GM23248 (cell line): ENCODE measurements at regions not wholly inside any gene's neighbourhood (a gene's known extent, or its start where the extent isn't known, plus 50 kb on each side); places are given as distances from the start of the nearest gene placed in this dataset.

Source experiments
- DNase-seq: peaks from one replicate; pipeline ENCODE4 v3.0.0-alpha.2; 2015
- H2AFZ ChIP-seq: fragments of 200-600 bp; sonication (generic); 2 replicates; pipeline ENCODE4 v1.6.1; 2016; ENCODE audit warnings: antibody characterized with exemption
- H3F3A ChIP-seq: fragments of 200-600 bp; sonication (generic); 2 replicates; pipeline ENCODE4 v1.6.1; 2016; ENCODE audit warnings: mild to moderate bottlenecking, antibody characterized with exemption, mixed run types; ENCODE audit not compliant: insufficient read depth
- H3K27ac ChIP-seq: fragments of 200-600 bp; sonication (generic); 2 replicates; pipeline ENCODE4 v1.5.1; 2016; ENCODE audit warnings: mild to moderate bottlenecking
- H3K27me3 ChIP-seq: fragments of 200-600 bp; sonication (generic); replicated peaks from 2 replicates; pipeline ENCODE4 v1.6.1; 2016; ENCODE audit warnings: mild to moderate bottlenecking; ENCODE audit not compliant: insufficient read depth
- H3K36me3 ChIP-seq: fragments of 200-600 bp; sonication (generic); 2 replicates; pipeline ENCODE4 v1.6.1; 2016; ENCODE audit warnings: low read depth, mild to moderate bottlenecking
- H3K4me1 ChIP-seq: fragments of 200-600 bp; sonication (generic); 2 replicates; pipeline ENCODE4 v1.6.1; 2016; ENCODE audit warnings: mild to moderate bottlenecking; ENCODE audit not compliant: insufficient read depth
- H3K4me2 ChIP-seq: fragments of 200-600 bp; sonication (generic); one replicate; pipeline ENCODE4 v1.6.1; 2016; ENCODE audit warnings: mild to moderate bottlenecking; ENCODE audit not compliant: unreplicated experiment
- H3K4me3 ChIP-seq: fragments of 200-600 bp; sonication (generic); 2 replicates; pipeline ENCODE4 v1.5.1; 2016; ENCODE audit warnings: mild to moderate bottlenecking
- H3K79me2 ChIP-seq: fragments of 200-600 bp; sonication (generic); 2 replicates; pipeline ENCODE4 v1.6.1; 2016; ENCODE audit warnings: mild to moderate bottlenecking; ENCODE audit not compliant: insufficient read depth
- H3K9ac ChIP-seq: fragments of 200-600 bp; sonication (generic); 2 replicates; pipeline ENCODE4 v1.6.1; 2016; ENCODE audit warnings: mild to moderate bottlenecking
- H3K9me2 ChIP-seq: fragments of 200-600 bp; sonication (generic); 2 replicates; pipeline ENCODE4 v1.6.1; 2016; ENCODE audit warnings: mixed run types, mild to moderate bottlenecking, moderate library complexity; ENCODE audit not compliant: insufficient read depth
- H3K9me3 ChIP-seq: fragments of 200-600 bp; sonication (generic); one replicate; pipeline ENCODE4 v1.6.1; 2017; ENCODE audit warnings: low read depth
- H4K20me1 ChIP-seq: fragments of 200-600 bp; sonication (generic); 2 replicates; pipeline ENCODE4 v1.6.0; 2016; ENCODE audit not compliant: insufficient read depth
- EZH2 ChIP-seq: fragments of 200-600 bp; sonication (generic); IDR thresholded peaks from 2 replicates; pipeline ENCODE4 v1.6.1; 2018; ENCODE audit warnings: antibody characterized with exemption, mild to moderate bottlenecking; ENCODE audit not compliant: insufficient read depth, poor library complexity, severe bottlenecking
- EZH2phosphoT487 ChIP-seq: fragments of 200-600 bp; sonication (generic); IDR thresholded peaks from 2 replicates; pipeline ENCODE4 v1.6.1; 2018; ENCODE audit warnings: antibody characterized with exemption, moderate library complexity, mild to moderate bottlenecking, low read depth; ENCODE audit not compliant: insufficient read depth
- WGBS, 2 experiments: methylation state at CpG; one replicate each; pipeline ENCODE4 v1.1.6; 2015 to 2017; ENCODE audit warnings: low lambda C conversion rate in 2 of 2, low coverage in 1 of 2; ENCODE audit errors: missing lambda C conversion rate in 2 of 2; 5-methylcytosine and 5-hydroxymethylcytosine counted together
- in situ Hi-C: fragments of 300-500 bp; cut with MboI; formaldehyde crosslinking; loops from 2 replicates; pipeline ENCODE4 v1.15.0; 2020

DNA sequence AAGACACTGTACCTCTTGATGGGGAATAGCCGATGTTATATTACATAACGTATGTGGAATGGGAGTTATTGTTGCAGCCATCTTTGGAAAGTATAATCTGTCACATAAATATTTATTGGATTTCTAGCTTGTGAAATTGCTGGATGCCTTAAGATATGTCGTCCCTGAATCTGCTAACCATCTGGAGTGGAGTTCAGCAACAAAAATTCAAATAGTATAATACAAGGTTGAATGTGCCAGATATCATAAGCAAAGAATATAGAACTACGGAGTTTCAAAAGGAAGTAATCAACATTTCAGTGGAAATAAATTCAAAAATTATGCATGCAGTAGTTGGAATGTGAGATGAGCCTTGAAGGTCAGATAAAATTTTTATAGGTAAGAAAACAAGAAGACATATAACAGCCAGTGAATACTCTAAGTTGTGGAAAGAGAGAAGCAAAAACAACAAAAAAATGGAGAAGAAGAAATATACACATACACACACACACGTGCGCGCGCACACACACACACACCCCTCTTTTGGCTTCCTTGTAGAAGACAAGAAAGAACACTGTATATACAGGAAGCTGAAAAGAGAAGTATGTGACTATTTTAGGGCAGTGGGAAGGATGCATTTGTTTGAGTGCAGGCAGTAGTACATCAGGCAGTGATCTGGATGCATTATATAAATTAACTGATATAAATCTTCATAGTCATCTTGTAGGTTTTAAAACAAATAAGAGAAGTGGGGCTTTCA lies 516.7 kb downstream of the KCNT2 start:
- TF ChIP-seq EZH2phosphoT487: no peak
- TF ChIP-seq EZH2: no peak
- in situ Hi-C loops: no loop called here
- Histone ChIP-seq H3K4me2 (no peak overlapping the region), H3K27me3 (no peaks in the 10 kb centered on the region), H3F3A (no peaks in the 10 kb centered on the region), H3K9ac (no peak overlapping the region), H3K4me3 (no peak overlapping the region), H4K20me1 (no peaks in the 10 kb centered on the region), H3K9me2 (no peaks in the 10 kb centered on the region), H2AFZ (no peak overlapping the region), H3K79me2 (no peaks in the 10 kb centered on the region), H3K9me3 (no peaks in the 10 kb centered on the region), H3K36me3 (no peaks in the 10 kb centered on the region), H3K27ac (no peak overlapping the region), H3K4me1 (no peaks in the 10 kb centered on the region)
- no peak for DNase-seq
- WGBS, 2 experiments: 62 to 64% methylated on average over 8 of the region's 8 CpGs

- Histone ChIP-seq H3K4me3 (no peak overlapping the region), H3K9ac (no peak overlapping the region), H3K27me3 (no peaks in the 10 kb centered on the region), H3K4me1 (no peaks in the 10 kb centered on the region), H3K36me3 (no peaks in the 10 kb centered on the region), H3F3A (no peaks in the 10 kb centered on the region), H3K9me2 (no peaks in the 10 kb centered on the region), H3K79me2 (no peaks in the 10 kb centered on the region), H3K9me3 (no peaks in the 10 kb centered on the region), H3K4me2 (no peak overlapping the region), H4K20me1 (no peaks in the 10 kb centered on the region), H2AFZ (no peak overlapping the region), H3K27ac (no peak overlapping the region)
- no peak for TF ChIP-seq EZH2
- TF ChIP-seq EZH2phosphoT487: no peak
- in situ Hi-C loops: no loop called here
- 47 to 54% methylated on average over 3 of the region's 3 CpGs for WGBS, 2 experiments
- no peak for DNase-seq
Measured at GRCh38 chr1:196090226-196090625, 518.0 kb downstream of the KCNT2 start.

DNA sequence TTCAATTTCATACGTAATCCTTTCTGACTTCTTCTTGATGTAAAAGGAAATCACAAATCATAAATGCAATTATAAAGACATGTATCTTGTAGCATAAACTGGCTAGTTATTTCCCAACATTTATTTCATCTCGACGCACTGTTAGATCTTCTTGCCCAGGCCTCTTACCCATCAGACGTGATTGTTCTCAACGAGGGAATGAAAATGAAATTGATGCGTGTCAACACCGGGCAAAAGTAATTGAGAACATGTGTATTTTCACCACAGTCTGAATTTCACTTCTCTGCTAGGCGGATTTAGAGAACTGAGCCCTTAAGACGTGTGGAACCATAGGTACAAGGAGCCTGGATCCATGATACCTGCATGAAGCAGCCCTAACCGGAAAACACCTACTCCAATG lies 519.7 kb downstream of the KCNT2 start:
- DNase-seq: no peak
- no peak overlapping the region for H3K9ac ChIP-seq
- no peaks in the 10 kb centered on the region for H3K9me3 ChIP-seq
- 25% methylated on average over 10 of the region's 10 CpGs for WGBS, 2 experiments
- H3K27ac ChIP-seq: no peak overlapping the region
- no peaks in the 10 kb centered on the region for H3F3A ChIP-seq
- no peaks in the 10 kb centered on the region for H3K36me3 ChIP-seq
- no peaks in the 10 kb centered on the region for H4K20me1 ChIP-seq
- TF ChIP-seq EZH2phosphoT487: no peak
- no peak for TF ChIP-seq EZH2
- no peaks in the 10 kb centered on the region for H3K79me2 ChIP-seq
- H3K4me1 ChIP-seq: no peaks in the 10 kb centered on the region
- no peak overlapping the region for H3K4me3 ChIP-seq
- in situ Hi-C loops: no loop called here
- no peaks in the 10 kb centered on the region for H3K9me2 ChIP-seq
- peak overlapping the region; percentile 52 for H2AFZ ChIP-seq
- no peaks in the 10 kb centered on the region for H3K27me3 ChIP-seq
- H3K4me2 ChIP-seq: peak overlapping the region; percentile 18

- 0 out of 2 replicates have a peak, but pooled peaks cover 4% of the 10 kb centered on the region for H3K4me1 ChIP-seq
- no peak for TF ChIP-seq EZH2phosphoT487
- no peak for TF ChIP-seq EZH2
- H3K9me3 ChIP-seq: no peaks in the 10 kb centered on the region
- 66 to 79% methylated on average over 3 of the region's 3 CpGs for WGBS, 2 experiments
- H3K36me3 ChIP-seq: no peaks in the 10 kb centered on the region
- H2AFZ ChIP-seq: no peak overlapping the region
- H3F3A ChIP-seq: no peaks in the 10 kb centered on the region
- H3K9ac ChIP-seq: no peak overlapping the region
- in situ Hi-C loops: no loop called here
- no peaks in the 10 kb centered on the region for H4K20me1 ChIP-seq
- H3K79me2 ChIP-seq: no peaks in the 10 kb centered on the region
- no peak overlapping the region for H3K4me3 ChIP-seq
- no peak overlapping the region for H3K27ac ChIP-seq
- peak; percentile 21 for DNase-seq
- H3K4me2 ChIP-seq: no peak overlapping the region
- H3K9me2 ChIP-seq: no peaks in the 10 kb centered on the region
- no peaks in the 10 kb centered on the region for H3K27me3 ChIP-seq
Measured at GRCh38 chr1:196078691-196079090, 529.5 kb downstream of the KCNT2 start.
